ENCODE measurements at regions not wholly inside any gene's neighbourhood (a gene's known extent, or its start where the extent isn't known, plus 50 kb on each side); places are given as distances from the start of the nearest gene placed in this dataset.

GRCh38 chr2:7479603-7480002, 562.4 kb downstream of the RNF144A start:
- intact Hi-C loops (cut with DNase I; ENCODE audit: low total_unique reads) (no loop called here), in situ Hi-C loops (cut with MboI; ENCODE audit: low pct_ligation_motif_present in 1 of 4, low pct_unique_long_range_greater_than_20kb in 1 of 4, low sequenced_read_pairs in 3 of 4) (no loop called here)
- no peak for DNase-seq
- H3K4me1 ChIP-seq, result no peaks in the 10 kb centered on the region
- no peaks in the 10 kb centered on the region for H3K9me3 ChIP-seq
- no peak overlapping the region for H3K27ac ChIP-seq
- TF ChIP-seq EP300 (IDR thresholded peaks at IDR 0.05; ENCODE audit: low read depth) (no peak), POLR2A (IDR thresholded peaks at IDR 0.05) (no peak), POLR2AphosphoS5 (IDR thresholded peaks at IDR 0.05) (no peak)
- TF ChIP-seq, protein P1, sequence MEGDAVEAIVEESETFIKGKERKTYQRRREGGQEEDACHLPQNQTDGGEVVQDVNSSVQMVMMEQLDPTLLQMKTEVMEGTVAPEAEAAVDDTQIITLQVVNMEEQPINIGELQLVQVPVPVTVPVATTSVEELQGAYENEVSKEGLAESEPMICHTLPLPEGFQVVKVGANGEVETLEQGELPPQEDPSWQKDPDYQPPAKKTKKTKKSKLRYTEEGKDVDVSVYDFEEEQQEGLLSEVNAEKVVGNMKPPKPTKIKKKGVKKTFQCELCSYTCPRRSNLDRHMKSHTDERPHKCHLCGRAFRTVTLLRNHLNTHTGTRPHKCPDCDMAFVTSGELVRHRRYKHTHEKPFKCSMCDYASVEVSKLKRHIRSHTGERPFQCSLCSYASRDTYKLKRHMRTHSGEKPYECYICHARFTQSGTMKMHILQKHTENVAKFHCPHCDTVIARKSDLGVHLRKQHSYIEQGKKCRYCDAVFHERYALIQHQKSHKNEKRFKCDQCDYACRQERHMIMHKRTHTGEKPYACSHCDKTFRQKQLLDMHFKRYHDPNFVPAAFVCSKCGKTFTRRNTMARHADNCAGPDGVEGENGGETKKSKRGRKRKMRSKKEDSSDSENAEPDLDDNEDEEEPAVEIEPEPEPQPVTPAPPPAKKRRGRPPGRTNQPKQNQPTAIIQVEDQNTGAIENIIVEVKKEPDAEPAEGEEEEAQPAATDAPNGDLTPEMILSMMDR (IDR thresholded peaks at IDR 0.05), result no peak
- no peaks in the 10 kb centered on the region for H3K27me3 ChIP-seq
- H3K4me3 ChIP-seq, result no peak overlapping the region
- H3K36me3 ChIP-seq, result no peaks in the 10 kb centered on the region

- TF ChIP-seq EP300 (IDR thresholded peaks at IDR 0.05; ENCODE audit: low read depth) (no peak), POLR2A (IDR thresholded peaks at IDR 0.05) (no peak)
- Histone ChIP-seq H3K4me1 (no peaks in the 10 kb centered on the region), H3K27ac (no peak overlapping the region), H3K9me3 (no peaks in the 10 kb centered on the region), H3K27me3 (no peaks in the 10 kb centered on the region), H3K36me3 (no peaks in the 10 kb centered on the region), H3K4me3 (no peak overlapping the region)
- intact Hi-C loops (cut with DNase I; ENCODE audit: low total_unique reads), result no loop called here
- in situ Hi-C loops (cut with MboI; ENCODE audit: low pct_ligation_motif_present in 1 of 4, low pct_unique_long_range_greater_than_20kb in 1 of 4, low sequenced_read_pairs in 3 of 4), result no loop called here
- DNase-seq, result no peak
These were observed 563.2 kb downstream of the RNF144A start for GRCh38 chr2:7480431-7480830.

- no peak overlapping the region for H3K4me3 ChIP-seq
- intact Hi-C loops (cut with DNase I; ENCODE audit: low total_unique reads) (no loop called here), in situ Hi-C loops (cut with MboI; ENCODE audit: low pct_ligation_motif_present in 1 of 4, low pct_unique_long_range_greater_than_20kb in 1 of 4, low sequenced_read_pairs in 3 of 4) (no loop called here)
- no peaks in the 10 kb centered on the region for H3K4me1 ChIP-seq
- no peak for DNase-seq
- no peaks in the 10 kb centered on the region for H3K36me3 ChIP-seq
- no peaks in the 10 kb centered on the region for H3K27me3 ChIP-seq
- no peak for TF ChIP-seq EP300 (IDR thresholded peaks at IDR 0.05; ENCODE audit: low read depth)
- TF ChIP-seq, protein P1 (IDR thresholded peaks at IDR 0.05), result no peak
- TF ChIP-seq POLR2AphosphoS5 (IDR thresholded peaks at IDR 0.05), result no peak
- TF ChIP-seq POLR2A (IDR thresholded peaks at IDR 0.05), result no peak
- H3K9me3 ChIP-seq, result no peaks in the 10 kb centered on the region
- H3K27ac ChIP-seq, result no peak overlapping the region
- WGBS, 2 donors (ENCODE audit: low coverage in 1 of 2), result 74 to 84% methylated on average over 4 to 5 of the region's 5 CpGs
These were observed 573.5 kb downstream of the RNF144A start for GRCh38 chr2:7490672-7491071.

GRCh38 chr2:7492719-7493118, 575.5 kb downstream of the RNF144A start:
- intact Hi-C loops (cut with DNase I; ENCODE audit: low total_unique reads), result no loop called here

DNA sequence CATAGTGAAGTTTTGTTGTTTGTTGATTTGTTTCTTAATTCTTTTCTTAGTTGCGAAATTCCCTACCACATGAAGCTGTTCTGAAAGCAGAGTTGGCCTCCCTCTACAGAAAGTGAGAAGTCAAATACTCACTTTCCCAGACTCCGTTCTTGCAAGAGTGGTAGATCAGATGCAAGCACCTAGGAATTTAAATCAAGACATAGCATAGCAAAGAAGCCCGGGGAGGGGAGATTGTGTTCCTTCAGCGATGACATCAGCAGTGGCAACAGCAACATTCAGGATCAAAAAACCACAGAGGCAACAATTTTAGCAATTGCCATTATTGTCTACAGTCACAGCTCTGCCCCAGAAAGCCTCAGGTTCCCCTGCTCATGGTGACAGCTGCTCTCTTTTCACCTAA, 580.0 kb downstream of the RNF144A start:
- intact Hi-C loops (cut with DNase I; ENCODE audit: low total_unique reads), result no loop called here
- H3K27me3 ChIP-seq, result no peaks in the 10 kb centered on the region
- H3K4me1 ChIP-seq, result no peaks in the 10 kb centered on the region
- DNase-seq, result no peak
- H3K9me3 ChIP-seq, result no peaks in the 10 kb centered on the region
- no peaks in the 10 kb centered on the region for H3K36me3 ChIP-seq
- H3K27ac ChIP-seq, result no peak overlapping the region
- 82 to 83% methylated on average over 3 to 4 of the region's 4 CpGs for WGBS, 2 donors (ENCODE audit: low coverage in 1 of 2)
- no peak overlapping the region for H3K4me3 ChIP-seq
- in situ Hi-C loops (cut with MboI; ENCODE audit: low pct_ligation_motif_present in 1 of 4, low pct_unique_long_range_greater_than_20kb in 1 of 4, low sequenced_read_pairs in 3 of 4), result no loop called here
- no peak for TF ChIP-seq POLR2A (IDR thresholded peaks at IDR 0.05)
- no peak for TF ChIP-seq POLR2AphosphoS5 (IDR thresholded peaks at IDR 0.05)
- TF ChIP-seq, protein P1 (IDR thresholded peaks at IDR 0.05), result no peak
- no peak for TF ChIP-seq EP300 (IDR thresholded peaks at IDR 0.05; ENCODE audit: low read depth)

More at GRCh38 chr2:7492719-7493118, 575.5 kb downstream of the RNF144A start:
- Histone ChIP-seq H3K36me3 (no peaks in the 10 kb centered on the region), H3K9me3 (no peaks in the 10 kb centered on the region), H3K27me3 (no peaks in the 10 kb centered on the region), H3K27ac (no peak overlapping the region), H3K4me3 (no peak overlapping the region), H3K4me1 (no peaks in the 10 kb centered on the region)
- DNase-seq, result no peak
- WGBS, 2 donors (ENCODE audit: low coverage in 1 of 2), result 66 to 78% methylated on average over 1 of the region's 1 CpG
- TF ChIP-seq, protein P1 (IDR thresholded peaks at IDR 0.05), result no peak
- TF ChIP-seq POLR2AphosphoS5 (IDR thresholded peaks at IDR 0.05) (no peak), POLR2A (IDR thresholded peaks at IDR 0.05) (no peak)
- in situ Hi-C loops (cut with MboI; ENCODE audit: low pct_ligation_motif_present in 1 of 4, low pct_unique_long_range_greater_than_20kb in 1 of 4, low sequenced_read_pairs in 3 of 4), result no loop called here
